ENCODE measurements at regions not wholly inside any gene's neighbourhood (a gene's known extent, or its start where the extent isn't known, plus 50 kb on each side); places are given as distances from the start of the nearest gene placed in this dataset.

- Histone ChIP-seq H3K4ac (ENCODE audit: low read depth, low read length) (no peak overlapping the region), H3K23ac (ENCODE audit: insufficient read length, low read depth, low read length) (no peak overlapping the region), H4K91ac (ENCODE audit: insufficient read length, low read depth, low read length) (no peak overlapping the region), H3K4me1 (ENCODE audit: insufficient read depth, low read length) (no peaks in the 10 kb centered on the region), H4K8ac (replicated peaks; ENCODE audit: insufficient read length, low read depth, low read length) (no peak overlapping the region), H2BK120ac (ENCODE audit: low read depth, low read length, poor library complexity, severe bottlenecking) (no peak overlapping the region), H3K79me2 (ENCODE audit: insufficient read depth, low read length) (no peaks in the 10 kb centered on the region), H3K79me1 (ENCODE audit: insufficient read depth, low read depth, low read length, poor library complexity, severe bottlenecking) (no peaks in the 10 kb centered on the region), H3K27me3 (ENCODE audit: insufficient read depth, low read length) (no peaks in the 10 kb centered on the region), H3K23me2 (ENCODE audit: insufficient read length, low read depth, low read length, poor library complexity, severe bottlenecking) (no peaks in the 10 kb centered on the region), H2BK5ac (ENCODE audit: insufficient read length, low read length) (no peak overlapping the region), H3K4me2 (ENCODE audit: insufficient read depth, insufficient read length, low read length) (no peak overlapping the region), H2AFZ (ENCODE audit: low read length) (no peak overlapping the region), H3K14ac (ENCODE audit: insufficient read depth, low read length) (no peak overlapping the region), H3K27ac (ENCODE audit: insufficient read length, low read depth, low read length) (no peak overlapping the region), H3T11ph (ENCODE audit: low read length) (no peak overlapping the region), H3K9ac (ENCODE audit: extremely low read depth, insufficient read length, low read length) (no peak overlapping the region), H2BK20ac (ENCODE audit: low read depth, low read length, poor library complexity, severe bottlenecking) (no peak overlapping the region), H4K5ac (ENCODE audit: insufficient read length, low read depth, low read length) (no peak overlapping the region), H2BK15ac (ENCODE audit: low read depth, low read length) (no peak overlapping the region), H4K20me1 (ENCODE audit: control insufficient read depth, insufficient read depth, insufficient read length) (no peaks in the 10 kb centered on the region), H3K9me3 (ENCODE audit: control insufficient read depth, low read depth, low read length) (no peaks in the 10 kb centered on the region), H3K56ac (ENCODE audit: insufficient read length, low read depth, low read length) (no peak overlapping the region), H2AK5ac (ENCODE audit: insufficient read length, low read length) (no peak overlapping the region), H2BK12ac (ENCODE audit: insufficient read length, low read depth, low read length) (no peak overlapping the region), H3K18ac (ENCODE audit: insufficient read length, low read depth, low read length) (no peak overlapping the region)
- Mint-ChIP-seq H3K36me3 (ENCODE audit: insufficient read depth in 1 of 3, low read depth in 3 of 3) (no peaks in the 10 kb centered on the region), H3K4me3 (no peak overlapping the region), H3K9me3 (no peaks in the 10 kb centered on the region), H3K4me1 (0 out of 4 replicates have a peak, but pooled peaks cover 6 to 7% of the 10 kb centered on the region in 2 experiments), H3K27ac (no peak overlapping the region), H3K27me3 (ENCODE audit: low read depth) (peaks cover 2% of the 10 kb centered on the region; the same call in 1 of the 2 replicates)
- no peak for TF ChIP-seq CTCF (conservative IDR thresholded peaks at IDR 0.05)
- no CpG with 5 or more reads among the region's 5 CpGs for WGBS (ENCODE audit: extremely low coverage, insufficient read length, low lambda C conversion rate)
- no peak for DNase-seq
Measured at GRCh38 chr3:73752338-73752737, 127.6 kb upstream of the PDZRN3 start.

Data from H9 (cell line).